ENCODE measurements at regions not wholly inside any gene's neighbourhood (a gene's known extent, or its start where the extent isn't known, plus 50 kb on each side); places are given as distances from the start of the nearest gene placed in this dataset.

GRCh38 chr9:27633764-27634163 is 60.5 kb upstream of the C9orf72 start:
- Histone ChIP-seq H3K4me2 (ENCODE audit: control insufficient read depth, insufficient read depth) (no peak overlapping the region), H3K27ac (ENCODE audit: control insufficient read depth, insufficient read depth) (no peak overlapping the region), H3K9ac (ENCODE audit: control insufficient read depth, insufficient read depth, low read length) (no peak overlapping the region), H3K4me3 (no peak overlapping the region), H3K27me3 (replicated peaks in 1 of 2; ENCODE audit: control insufficient read depth in 2 of 2, insufficient read depth in 2 of 2, low read length in 1 of 2) (no peaks in the 10 kb centered on the region), H3K9me3 (replicated peaks; ENCODE audit: control insufficient read depth, insufficient read depth, low read length) (no peaks in the 10 kb centered on the region), H2AFZ (ENCODE audit: control insufficient read depth, low read depth, low read length) (no peak overlapping the region), H4K20me1 (ENCODE audit: control insufficient read depth, insufficient read depth) (no peaks in the 10 kb centered on the region), H3K36me3 (ENCODE audit: control insufficient read depth in 2 of 2, insufficient read depth in 2 of 2, low read length in 1 of 2) (no peaks in the 10 kb centered on the region), H3K79me2 (ENCODE audit: control insufficient read depth, insufficient read depth, low read length) (no peaks in the 10 kb centered on the region), H3K4me1 (ENCODE audit: control insufficient read depth, insufficient read depth, low read length) (no peaks in the 10 kb centered on the region)
- in situ Hi-C loops (cut with MboI) (no loop called here), intact Hi-C loops (cut with micrococcal nuclease; ENCODE audit: unreplicated experiment) (no loop called here)
- TF ChIP-seq IRF5 (IDR thresholded peaks at IDR 0.05; ENCODE audit: borderline replicate concordance) (no peak), ZBTB33 (IDR thresholded peaks at IDR 0.05) (no peak), IKZF1 (conservative IDR thresholded peaks at IDR 0.05) (no peak), STAT1 (conservative IDR thresholded peaks at IDR 0.05) (no peak), ZBTB4 (CRISPR knock-in tag; IDR thresholded peaks at IDR 0.05) (no peak), JUND (IDR thresholded peaks at IDR 0.05; ENCODE audit: low read depth, low read length) (no peak), ZNF622 (IDR thresholded peaks at IDR 0.05) (no peak), BRCA1 (IDR thresholded peaks at IDR 0.05; ENCODE audit: low read depth, low read length) (no peak), NR2C1 (IDR thresholded peaks at IDR 0.05) (no peak), USF2 (IDR thresholded peaks at IDR 0.05; ENCODE audit: borderline replicate concordance, low read depth, low read length) (no peak), RUNX3 (IDR thresholded peaks at IDR 0.05; ENCODE audit: low read length) (no peak), MEF2A (IDR thresholded peaks at IDR 0.05; ENCODE audit: insufficient read depth, low read depth, low read length) (no peak)
- FAIRE-seq (no peak), DNase-seq (ENCODE audit: low read depth, low spot score) (no peak), ATAC-seq (no peak)
- BruUV-seq (replicated peaks) = no TSS peak
- ChIA-PET SMC1A (ENCODE audit: uncharacterized antibody, unreplicated experiment) (no interaction called here), POLR2A (no interaction called here), CTCF (no interaction called here), RAD21 (ENCODE audit: unreplicated experiment) (no interaction called here)
- WGBS (ENCODE audit: insufficient coverage, insufficient replicate concordance, low lambda C conversion rate, missing lambda C conversion rate) = 3% methylated on average over 4 of the region's 4 CpGs
